ENCODE measurements at regions not wholly inside any gene's neighbourhood (a gene's known extent, or its start where the extent isn't known, plus 50 kb on each side); places are given as distances from the start of the nearest gene placed in this dataset.

DNA sequence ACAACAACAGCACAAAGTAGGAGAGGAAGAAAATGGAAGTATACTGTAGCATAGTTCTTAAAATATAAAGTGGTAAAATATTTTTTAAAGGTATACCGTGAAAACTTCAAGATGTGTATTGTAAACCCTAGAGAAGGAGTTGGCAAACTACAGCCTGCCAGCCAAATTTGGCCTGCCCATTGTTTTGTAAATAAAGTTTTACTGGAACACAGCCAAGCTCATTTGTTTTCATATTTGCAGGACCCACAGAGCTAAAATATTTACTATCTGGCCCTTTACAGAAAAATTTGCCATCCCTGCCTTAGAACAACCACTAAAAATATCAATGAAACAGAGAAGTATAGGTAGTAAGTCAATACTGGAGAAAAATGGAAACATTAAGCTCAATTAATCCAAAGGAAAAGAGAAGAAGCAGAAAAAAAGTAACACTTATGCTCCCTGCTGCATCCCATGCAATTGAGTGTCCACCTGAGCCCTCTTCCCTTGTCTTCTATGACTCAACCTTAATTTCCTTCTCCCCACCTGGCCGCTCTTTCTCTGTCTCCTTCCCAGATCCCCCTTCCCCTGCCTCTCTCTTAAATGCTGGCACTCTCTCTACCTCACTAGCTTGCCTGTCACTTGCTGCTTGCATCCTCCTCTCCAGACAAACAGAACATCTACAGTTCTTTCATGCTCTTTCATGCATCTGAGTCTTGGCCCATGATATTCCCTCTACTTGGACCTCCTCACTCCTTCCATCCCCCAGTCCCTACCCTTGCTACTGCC, 50.6 kb upstream of the FER start:
- Histone ChIP-seq H3K36me3 (ENCODE audit: control insufficient read depth, insufficient read depth, low read length) (no peaks in the 10 kb centered on the region), H3K4me2 (ENCODE audit: extremely low read depth, insufficient read depth, low read length) (no peak overlapping the region), H2AFZ (ENCODE audit: low read length) (no peak overlapping the region), H3K9me3 (ENCODE audit: control insufficient read depth, insufficient read depth, low read depth, low read length) (no peaks in the 10 kb centered on the region), H3K27me3 (ENCODE audit: control insufficient read depth, insufficient read depth, low read length) (no peaks in the 10 kb centered on the region), H4K20me1 (ENCODE audit: control insufficient read depth, extremely low read depth, insufficient read depth, low read length) (no peaks in the 10 kb centered on the region), H3K27ac (ENCODE audit: insufficient read depth, low read length) (no peak overlapping the region), H3K9ac (ENCODE audit: insufficient read depth, low read length) (no peak overlapping the region), H3K4me3 (replicated peaks in 1 of 4; ENCODE audit: control extremely low read depth in 1 of 4, insufficient read depth in 1 of 4, low read depth in 3 of 4, low read length in 4 of 4) (no peak overlapping the region), H3K4me1 (ENCODE audit: control insufficient read depth, extremely low read depth, insufficient read depth, low read length) (no peaks in the 10 kb centered on the region), H3K79me2 (ENCODE audit: control insufficient read depth, insufficient read depth, low read length) (no peaks in the 10 kb centered on the region)
- DNase-seq (ENCODE audit: low read depth in 2 of 2), result no peak
- TF ChIP-seq CTCF (conservative IDR thresholded peaks at IDR 0.05 in 1 of 2, IDR thresholded peaks at IDR 0.05 in 1 of 2; ENCODE audit: low read depth in 1 of 2, low read length in 2 of 2), result no peak
- no peak for TF ChIP-seq EZH2 (IDR thresholded peaks at IDR 0.05; ENCODE audit: low read length, missing control alignments)

GRCh38 chr5:108696407-108696806, 51.3 kb upstream of the FER start:
- Histone ChIP-seq H3K79me2 (ENCODE audit: control insufficient read depth, insufficient read depth, low read length) (no peaks in the 10 kb centered on the region), H2AFZ (ENCODE audit: low read length) (no peak overlapping the region), H3K4me1 (ENCODE audit: control insufficient read depth, extremely low read depth, insufficient read depth, low read length) (no peaks in the 10 kb centered on the region), H3K9ac (ENCODE audit: insufficient read depth, low read length) (no peak overlapping the region), H3K27me3 (ENCODE audit: control insufficient read depth, insufficient read depth, low read length) (no peaks in the 10 kb centered on the region), H3K4me3 (replicated peaks in 1 of 4; ENCODE audit: control extremely low read depth in 1 of 4, insufficient read depth in 1 of 4, low read depth in 3 of 4, low read length in 4 of 4) (no peak overlapping the region), H3K9me3 (ENCODE audit: control insufficient read depth, insufficient read depth, low read depth, low read length) (no peaks in the 10 kb centered on the region), H3K4me2 (ENCODE audit: extremely low read depth, insufficient read depth, low read length) (no peak overlapping the region), H4K20me1 (ENCODE audit: control insufficient read depth, extremely low read depth, insufficient read depth, low read length) (no peaks in the 10 kb centered on the region), H3K36me3 (ENCODE audit: control insufficient read depth, insufficient read depth, low read length) (no peaks in the 10 kb centered on the region), H3K27ac (ENCODE audit: insufficient read depth, low read length) (no peak overlapping the region)
- TF ChIP-seq CTCF (conservative IDR thresholded peaks at IDR 0.05 in 1 of 2, IDR thresholded peaks at IDR 0.05 in 1 of 2; ENCODE audit: low read depth in 1 of 2, low read length in 2 of 2) (no peak), EZH2 (IDR thresholded peaks at IDR 0.05; ENCODE audit: low read length, missing control alignments) (no peak)
- no peak for DNase-seq (ENCODE audit: low read depth in 2 of 2)

GRCh38 chr5:108688485-108688884, 59.2 kb upstream of the FER start:
- no peak overlapping the region for H3K4me2 ChIP-seq (ENCODE audit: extremely low read depth, insufficient read depth, low read length)
- H3K4me3 ChIP-seq (replicated peaks in 1 of 4; ENCODE audit: control extremely low read depth in 1 of 4, insufficient read depth in 1 of 4, low read depth in 3 of 4, low read length in 4 of 4), result no peak overlapping the region
- no peak overlapping the region for H2AFZ ChIP-seq (ENCODE audit: low read length)
- H3K27me3 ChIP-seq (ENCODE audit: control insufficient read depth, insufficient read depth, low read length), result no peaks in the 10 kb centered on the region
- no peaks in the 10 kb centered on the region for H3K9me3 ChIP-seq (ENCODE audit: control insufficient read depth, insufficient read depth, low read depth, low read length)
- H3K36me3 ChIP-seq (ENCODE audit: control insufficient read depth, insufficient read depth, low read length), result no peaks in the 10 kb centered on the region
- no peaks in the 10 kb centered on the region for H3K79me2 ChIP-seq (ENCODE audit: control insufficient read depth, insufficient read depth, low read length)
- TF ChIP-seq EZH2 (IDR thresholded peaks at IDR 0.05; ENCODE audit: low read length, missing control alignments) (no peak), CTCF (conservative IDR thresholded peaks at IDR 0.05 in 1 of 2, IDR thresholded peaks at IDR 0.05 in 1 of 2; ENCODE audit: low read depth in 1 of 2, low read length in 2 of 2) (no peak)
- no peaks in the 10 kb centered on the region for H3K4me1 ChIP-seq (ENCODE audit: control insufficient read depth, extremely low read depth, insufficient read depth, low read length)
- no peak overlapping the region for H3K27ac ChIP-seq (ENCODE audit: insufficient read depth, low read length)
- H4K20me1 ChIP-seq (ENCODE audit: control insufficient read depth, extremely low read depth, insufficient read depth, low read length), result no peaks in the 10 kb centered on the region
- DNase-seq (ENCODE audit: low read depth in 2 of 2), result no peak
- no peak overlapping the region for H3K9ac ChIP-seq (ENCODE audit: insufficient read depth, low read length)

Measured in fibroblast of lung (primary cell).